GM12891 (cell line): ENCODE measurements at regions not wholly inside any gene's neighbourhood (a gene's known extent, or its start where the extent isn't known, plus 50 kb on each side); places are given as distances from the start of the nearest gene placed in this dataset.

Experiments used
- POLR2A ChIP-seq: IDR thresholded peaks from 2 replicates; pipeline ENCODE4 v1.6.1; 2011; ENCODE audit warnings: low read depth, low read length, control low read depth
- POLR2AphosphoS5 ChIP-seq: IDR thresholded peaks from 2 replicates; pipeline ENCODE4 v1.6.1; 2011; ENCODE audit warnings: low read depth, low read length, control low read depth

DNA sequence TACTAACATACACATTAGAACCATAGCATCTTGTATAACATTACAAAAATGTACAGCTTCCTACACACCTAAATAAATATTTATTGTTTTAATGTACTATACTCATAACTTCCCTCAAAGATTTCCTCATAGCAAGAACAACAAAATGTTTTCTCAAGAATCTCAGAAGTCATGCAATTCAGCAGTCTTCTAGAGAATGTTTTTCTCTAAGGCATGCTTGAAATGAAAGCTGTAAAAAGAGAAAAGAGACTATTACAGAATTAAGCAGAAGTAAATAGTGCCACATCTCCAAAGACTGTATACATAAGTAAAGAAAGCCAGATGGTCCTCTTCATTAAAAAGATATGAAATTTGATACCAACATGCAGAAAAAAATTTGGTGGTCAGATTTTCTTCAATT, 672.2 kb downstream of the EPM2A start:
- TF ChIP-seq POLR2AphosphoS5 (no peak), POLR2A (no peak)
